SU-DHL-6 (cell line): ENCODE measurements at regions not wholly inside any gene's neighbourhood (a gene's known extent, or its start where the extent isn't known, plus 50 kb on each side); places are given as distances from the start of the nearest gene placed in this dataset.

ENCODE experiments used
- H2AFZ ChIP-seq: fragments of 200-600 bp; sonication (generic); 2 replicates; pipeline ENCODE4 v1.6.1; 2014; ENCODE audit warnings: low read depth, mild to moderate bottlenecking, moderate library complexity, mixed read lengths, antibody characterized with exemption, low read length; ENCODE audit not compliant: severe bottlenecking
- H3F3A ChIP-seq: fragments of 200-600 bp; shearing (Covaris generic); 2 replicates; pipeline ENCODE4 v1.6.0; 2016; ENCODE audit warnings: antibody characterized with exemption, mild to moderate bottlenecking; ENCODE audit not compliant: insufficient read depth
- H3K27ac ChIP-seq: fragments of 200-600 bp; sonication (generic); 2 replicates; pipeline ENCODE4 v1.5.1; 2016; ENCODE audit warnings: low read depth, mild to moderate bottlenecking, low read length, moderate library complexity, mixed read lengths
- H3K27me3 ChIP-seq: fragments of 200-600 bp; sonication (generic), shearing (Covaris generic); 2 replicates; pipeline ENCODE4 v1.6.0; 2014; ENCODE audit warnings: mild to moderate bottlenecking, low read length
- H3K36me3 ChIP-seq: fragments of 200-600 bp; sonication (generic); 2 replicates; pipeline ENCODE4 v1.6.1; 2014; ENCODE audit warnings: mild to moderate bottlenecking, low read length, mixed read lengths
- H3K4me2 ChIP-seq: fragments of 300-600, 200-600 bp; shearing (Covaris generic), sonication (generic); 2 replicates; pipeline ENCODE4 v1.6.0; 2014; ENCODE audit warnings: low read length, low read depth, mild to moderate bottlenecking; ENCODE audit not compliant: poor library complexity, severe bottlenecking
- H3K4me3 ChIP-seq: fragments of 200-600 bp; sonication (generic); 2 replicates; pipeline ENCODE4 v1.5.1; 2014; ENCODE audit warnings: antibody characterized with exemption, low read length, mild to moderate bottlenecking, mixed read lengths; ENCODE audit not compliant: insufficient read depth, poor library complexity, severe bottlenecking
- H3K79me2 ChIP-seq: fragments of 200-600 bp; sonication (generic); 2 replicates; pipeline ENCODE4 v1.6.1; 2014; ENCODE audit warnings: mild to moderate bottlenecking, low read length, moderate library complexity; ENCODE audit not compliant: insufficient read depth
- H3K9ac ChIP-seq: fragments of 200-600 bp; sonication (generic); 2 replicates; pipeline ENCODE4 v1.7.0; 2014; ENCODE audit warnings: mild to moderate bottlenecking, low read length
- H3K9me2 ChIP-seq: fragments of 200-600 bp; sonication (generic); replicated peaks from 2 replicates; pipeline ENCODE4 v1.6.1; 2014; ENCODE audit warnings: low read length; ENCODE audit not compliant: insufficient read depth
- H3K9me3 ChIP-seq: fragments of 200-600 bp; sonication (generic); 2 replicates; pipeline ENCODE4 v1.6.1; 2014; ENCODE audit warnings: low read length, mixed read lengths; ENCODE audit not compliant: insufficient read depth
- H4K20me1 ChIP-seq: fragments of 200-600 bp; sonication (generic); 2 replicates; pipeline ENCODE4 v1.6.1; 2014; ENCODE audit warnings: low read depth, mild to moderate bottlenecking, antibody characterized with exemption, low read length, moderate library complexity, mixed read lengths
- CTCF ChIP-seq: fragments of 200-600 bp; sonication (generic); IDR thresholded peaks from one replicate; pipeline ENCODE4 v1.5.1; 2017; ENCODE audit warnings: antibody characterized with exemption, mild to moderate bottlenecking, low read length, moderate library complexity; ENCODE audit not compliant: insufficient read depth, poor library complexity, severe bottlenecking
- EZH2phosphoT487 ChIP-seq: fragments of 200-600 bp; sonication (generic), shearing (Covaris generic); conservative IDR thresholded peaks from 2 replicates; pipeline ENCODE4 v1.6.1; 2018; ENCODE audit warnings: mild to moderate bottlenecking, antibody characterized with exemption, low read length, moderate library complexity, mixed read lengths

GRCh38 chr21:24023402-24023801 lies 1583.9 kb downstream of the MRPL39 start:
- H3K9ac ChIP-seq, result no peak overlapping the region
- no peaks in the 10 kb centered on the region for H4K20me1 ChIP-seq
- H3K4me2 ChIP-seq, result no peak overlapping the region
- no peak for TF ChIP-seq EZH2phosphoT487
- TF ChIP-seq CTCF, result no peak
- H3K9me3 ChIP-seq, result peaks cover 15% of the 10 kb centered on the region; the same call in 1 of the 2 replicates
- no peak overlapping the region for H3K27ac ChIP-seq
- H3K79me2 ChIP-seq, result no peaks in the 10 kb centered on the region
- no peaks in the 10 kb centered on the region for H3K9me2 ChIP-seq
- no peak overlapping the region for H3K4me3 ChIP-seq
- H3K36me3 ChIP-seq, result no peaks in the 10 kb centered on the region
- no peak overlapping the region for H2AFZ ChIP-seq
- H3K27me3 ChIP-seq, result no peaks in the 10 kb centered on the region
- no peaks in the 10 kb centered on the region for H3F3A ChIP-seq

GRCh38 chr21:24014381-24014780 lies 1592.9 kb downstream of the MRPL39 start:
- no peak for TF ChIP-seq CTCF

GRCh38 chr21:24011087-24011486 lies 1596.2 kb downstream of the MRPL39 start:
- H3K27me3 ChIP-seq, result no peaks in the 10 kb centered on the region
- H3K4me3 ChIP-seq, result no peak overlapping the region
- no peaks in the 10 kb centered on the region for H3K79me2 ChIP-seq
- H2AFZ ChIP-seq, result no peak overlapping the region
- no peak overlapping the region for H3K4me2 ChIP-seq
- no peaks in the 10 kb centered on the region for H3K9me3 ChIP-seq
- no peaks in the 10 kb centered on the region for H4K20me1 ChIP-seq
- no peaks in the 10 kb centered on the region for H3F3A ChIP-seq
- no peak overlapping the region for H3K9ac ChIP-seq
- TF ChIP-seq CTCF (no peak), EZH2phosphoT487 (no peak)
- H3K27ac ChIP-seq, result no peak overlapping the region
- H3K36me3 ChIP-seq, result no peaks in the 10 kb centered on the region
- no peaks in the 10 kb centered on the region for H3K9me2 ChIP-seq

More at GRCh38 chr21:24014381-24014780, 1592.9 kb downstream of the MRPL39 start:
- Histone ChIP-seq H3K9me2 (no peaks in the 10 kb centered on the region), H3K9me3 (peaks cover 4% of the 10 kb centered on the region; the same call in 1 of the 2 replicates), H3K9ac (no peak overlapping the region), H3K79me2 (no peaks in the 10 kb centered on the region), H3K27ac (no peak overlapping the region), H2AFZ (no peak overlapping the region), H3K4me2 (no peak overlapping the region), H3K36me3 (no peaks in the 10 kb centered on the region), H3K27me3 (no peaks in the 10 kb centered on the region), H3K4me3 (no peak overlapping the region), H4K20me1 (no peaks in the 10 kb centered on the region), H3F3A (no peaks in the 10 kb centered on the region)

- Histone ChIP-seq H3K27ac (no peak overlapping the region), H3K9me2 (no peaks in the 10 kb centered on the region)
Observed at GRCh38 chr21:24007592-24007991, 1599.7 kb downstream of the MRPL39 start.

More at GRCh38 chr21:24007592-24007991, 1599.7 kb downstream of the MRPL39 start:
- no peaks in the 10 kb centered on the region for H3K79me2 ChIP-seq
- H2AFZ ChIP-seq, result peak overlapping the region; percentile 31
- H3K27me3 ChIP-seq, result no peaks in the 10 kb centered on the region
- H3K9ac ChIP-seq, result no peak overlapping the region
- H3K4me3 ChIP-seq, result no peak overlapping the region
- TF ChIP-seq EZH2phosphoT487 (no peak), CTCF (no peak)
- H4K20me1 ChIP-seq, result no peaks in the 10 kb centered on the region
- H3F3A ChIP-seq, result no peaks in the 10 kb centered on the region
- no peaks in the 10 kb centered on the region for H3K9me3 ChIP-seq
- no peaks in the 10 kb centered on the region for H3K36me3 ChIP-seq
- H3K4me2 ChIP-seq, result no peak overlapping the region
